HAP-1 (cell line): ENCODE measurements at regions not wholly inside any gene's neighbourhood (a gene's known extent, or its start where the extent isn't known, plus 50 kb on each side); places are given as distances from the start of the nearest gene placed in this dataset.
A peak's percentile ranks its signal among the peaks of the same experiment; 100 is the strongest.

Experiments used
- DNase-seq, 2 experiments: peaks; one replicate each; pipeline ENCODE4 v3.0.0-alpha.2; 2016 to 2020; ENCODE audit warnings: low spot score in 2 of 2
- H3K27me3 ChIP-seq: fragments of 250-450 bp; sonication (Bioruptor Pico); 2 replicates; pipeline ENCODE4 v1.5.1; 2020; ENCODE audit warnings: low read depth, mild to moderate bottlenecking, moderate library complexity
- H3K36me3 ChIP-seq: fragments of 250-450 bp; sonication (Bioruptor Pico); replicated peaks from 2 replicates; pipeline ENCODE4 v1.5.1; 2020; ENCODE audit warnings: mild to moderate bottlenecking
- H3K4me1 ChIP-seq: fragments of 250-450 bp; sonication (Bioruptor Pico); 2 replicates; pipeline ENCODE4 v1.5.1; 2020; ENCODE audit warnings: mild to moderate bottlenecking
- H3K4me3 ChIP-seq: fragments of 250-450 bp; sonication (Bioruptor Pico); 2 replicates; pipeline ENCODE4 v1.5.1; 2020; ENCODE audit warnings: mild to moderate bottlenecking, moderate library complexity
- H3K9me3 ChIP-seq: fragments of 250-450 bp; sonication (Bioruptor Pico); 2 replicates; pipeline ENCODE4 v1.5.1; 2020; ENCODE audit warnings: mild to moderate bottlenecking, moderate library complexity
- in situ Hi-C: fragments of 300-500 bp; cut with MboI; formaldehyde crosslinking; loops from 3 replicates; pipeline ENCODE4 v1.14.3; 2020; ENCODE audit warnings: low sequenced_read_pairs, inconsistent platforms, mixed read lengths

DNA sequence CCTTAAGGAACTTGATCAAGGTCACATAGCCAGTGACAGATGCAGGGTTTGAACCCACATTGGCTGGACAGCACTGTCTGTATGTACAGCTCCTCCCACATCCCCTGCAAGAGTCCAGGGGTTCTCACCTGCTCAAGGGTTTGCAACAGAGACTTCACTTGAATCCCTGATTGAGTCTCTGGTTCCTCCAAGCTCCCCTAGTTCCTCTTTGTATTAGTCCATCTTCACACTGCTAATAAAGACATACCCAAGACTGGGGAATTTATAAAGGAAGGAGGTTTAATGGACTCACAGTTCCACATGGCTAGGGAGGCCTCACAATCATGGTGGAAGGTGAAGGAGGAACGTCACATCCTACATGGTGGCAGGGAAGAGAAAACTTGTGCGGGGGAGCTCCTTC, 72.8 kb upstream of the CLDN10 start:
- Histone ChIP-seq H3K9me3 (no peaks in the 10 kb centered on the region), H3K36me3 (no peaks in the 10 kb centered on the region), H3K27me3 (no peaks in the 10 kb centered on the region), H3K4me3 (no peak overlapping the region), H3K4me1 (no peaks in the 10 kb centered on the region)
- DNase-seq, result no peak
- in situ Hi-C loops, result loop anchor here (5.0 kb wide), 1 partner anchor 287 kb away; no protein-coding TSS in a partner anchor

DNA sequence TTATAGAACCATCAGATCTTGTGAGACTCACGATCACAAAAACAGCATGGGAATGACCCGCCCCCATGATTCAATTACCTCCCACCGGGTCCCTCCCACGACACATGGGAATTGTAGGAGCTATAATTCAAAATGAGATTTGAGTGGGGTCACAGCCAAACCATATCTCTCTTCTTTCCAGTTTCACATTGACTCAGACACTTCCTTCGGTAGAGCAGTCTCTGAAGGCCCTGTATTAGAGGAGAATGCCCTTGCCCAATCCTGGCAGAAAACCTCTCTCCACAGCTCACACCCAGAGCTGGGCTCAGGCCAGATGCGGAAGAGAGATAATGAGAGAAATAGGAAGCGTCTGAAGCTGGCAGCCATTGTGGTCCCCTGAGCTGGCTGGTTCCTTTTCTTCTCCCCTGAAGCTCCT, 72.4 kb upstream of the CLDN10 start:
- no peak overlapping the region for H3K4me3 ChIP-seq
- in situ Hi-C loops, result no loop called here
- no peak for DNase-seq

DNA sequence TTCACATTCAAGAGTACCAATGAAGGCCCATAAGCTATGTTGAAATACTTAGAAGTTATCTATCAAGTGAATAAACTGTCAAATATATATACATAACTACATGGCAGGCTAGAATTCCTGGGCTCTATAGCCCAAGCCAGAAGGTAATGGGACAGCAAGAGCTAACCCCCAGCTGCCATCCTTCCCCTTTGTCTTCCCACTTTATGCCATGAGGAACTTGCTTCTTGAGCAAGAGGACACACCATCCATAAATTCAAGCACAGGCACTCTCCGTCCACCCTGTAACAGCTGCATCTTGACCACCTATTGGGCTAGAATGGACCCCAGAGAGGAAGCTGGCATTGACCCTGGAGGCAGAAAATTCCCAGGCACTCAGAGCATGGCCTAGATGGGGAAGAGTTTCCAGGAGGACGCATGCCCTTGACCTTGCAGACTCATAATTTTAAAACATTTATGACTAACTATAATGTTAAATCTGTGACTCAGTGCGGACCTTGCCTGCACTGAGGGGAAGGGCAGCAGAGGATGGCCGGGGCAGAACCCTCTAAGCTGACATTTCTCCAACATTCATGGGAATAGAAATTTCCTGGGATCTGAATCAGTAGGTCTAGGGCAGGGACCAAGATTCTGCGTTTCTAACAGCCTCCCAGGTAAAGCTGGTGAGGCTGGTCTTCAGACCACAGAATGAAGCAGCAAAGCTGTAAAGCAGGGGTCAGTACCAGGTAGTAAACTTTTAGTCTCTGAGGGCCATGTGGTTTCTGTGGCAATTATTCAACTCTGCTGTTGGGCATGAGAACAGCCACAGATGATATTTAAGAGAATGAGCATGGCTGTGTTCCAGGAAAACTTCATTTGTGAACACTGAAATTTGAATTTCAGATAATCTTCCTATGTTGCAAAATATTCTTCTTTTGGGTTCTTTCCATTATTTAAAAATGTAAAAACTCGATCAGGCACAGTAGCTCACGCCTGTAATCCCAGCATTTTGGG, 71.4 kb upstream of the CLDN10 start:
- Histone ChIP-seq H3K27me3 (no peaks in the 10 kb centered on the region), H3K4me3 (no peak overlapping the region), H3K9me3 (no peaks in the 10 kb centered on the region), H3K36me3 (no peaks in the 10 kb centered on the region), H3K4me1 (no peaks in the 10 kb centered on the region)
- in situ Hi-C loops, result no loop called here
- no peak for DNase-seq

More for the DNA sequence above, 72.4 kb upstream of the CLDN10 start:
- Histone ChIP-seq H3K27me3 (no peaks in the 10 kb centered on the region), H3K9me3 (no peaks in the 10 kb centered on the region), H3K4me1 (no peaks in the 10 kb centered on the region), H3K36me3 (no peaks in the 10 kb centered on the region)

DNA sequence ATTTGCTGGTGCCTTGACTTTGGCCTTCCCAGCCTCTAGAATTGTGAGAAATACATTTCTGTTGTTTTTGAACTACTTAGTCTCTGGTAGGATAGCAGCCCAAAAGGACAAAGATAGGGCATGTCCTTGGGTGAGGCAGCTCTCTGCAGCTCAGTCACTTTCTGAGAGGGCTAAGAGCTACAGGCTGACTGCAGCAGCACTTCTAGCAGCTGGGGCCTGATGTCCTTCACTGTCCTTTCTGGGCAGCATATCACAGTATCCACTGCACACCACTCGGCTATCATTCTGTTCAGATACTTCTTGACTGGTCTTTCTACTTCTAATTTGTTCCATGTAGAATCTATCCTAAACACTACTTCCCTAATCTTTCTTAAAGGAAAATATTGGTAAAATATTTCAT, 68.5 kb upstream of the CLDN10 start:
- DNase-seq, result no peak
- in situ Hi-C loops, result no loop called here
- no peaks in the 10 kb centered on the region for H3K36me3 ChIP-seq
- no peaks in the 10 kb centered on the region for H3K4me1 ChIP-seq
- no peak overlapping the region for H3K4me3 ChIP-seq
- no peaks in the 10 kb centered on the region for H3K27me3 ChIP-seq
- no peaks in the 10 kb centered on the region for H3K9me3 ChIP-seq

DNA sequence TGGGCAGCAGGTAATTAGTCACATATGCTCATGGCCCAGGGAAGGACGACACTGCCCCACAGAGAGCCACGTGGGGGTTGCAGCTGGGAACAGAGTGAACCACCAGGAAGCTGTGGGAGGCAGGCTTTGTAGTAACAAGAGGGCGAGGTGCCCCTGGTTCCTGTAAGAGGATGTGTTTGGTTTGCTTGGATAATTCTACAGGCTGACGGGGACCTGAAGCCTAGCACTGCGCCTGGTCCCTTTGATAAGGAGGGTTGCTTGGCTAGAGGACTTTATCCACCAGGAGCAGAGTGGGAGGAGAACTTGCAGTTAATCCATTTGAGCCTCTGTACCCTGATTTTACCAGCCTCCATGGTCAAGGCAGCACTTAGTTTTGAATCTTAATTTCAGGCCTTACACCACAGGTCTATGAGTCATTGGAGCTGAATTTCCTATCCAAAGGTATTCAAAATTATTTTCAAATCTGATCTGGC, 67.4 kb upstream of the CLDN10 start:
- Histone ChIP-seq H3K4me3 (no peak overlapping the region), H3K4me1 (no peaks in the 10 kb centered on the region), H3K9me3 (no peaks in the 10 kb centered on the region), H3K27me3 (no peaks in the 10 kb centered on the region), H3K36me3 (no peaks in the 10 kb centered on the region)
- in situ Hi-C loops, result no loop called here
- no peak for DNase-seq

DNA sequence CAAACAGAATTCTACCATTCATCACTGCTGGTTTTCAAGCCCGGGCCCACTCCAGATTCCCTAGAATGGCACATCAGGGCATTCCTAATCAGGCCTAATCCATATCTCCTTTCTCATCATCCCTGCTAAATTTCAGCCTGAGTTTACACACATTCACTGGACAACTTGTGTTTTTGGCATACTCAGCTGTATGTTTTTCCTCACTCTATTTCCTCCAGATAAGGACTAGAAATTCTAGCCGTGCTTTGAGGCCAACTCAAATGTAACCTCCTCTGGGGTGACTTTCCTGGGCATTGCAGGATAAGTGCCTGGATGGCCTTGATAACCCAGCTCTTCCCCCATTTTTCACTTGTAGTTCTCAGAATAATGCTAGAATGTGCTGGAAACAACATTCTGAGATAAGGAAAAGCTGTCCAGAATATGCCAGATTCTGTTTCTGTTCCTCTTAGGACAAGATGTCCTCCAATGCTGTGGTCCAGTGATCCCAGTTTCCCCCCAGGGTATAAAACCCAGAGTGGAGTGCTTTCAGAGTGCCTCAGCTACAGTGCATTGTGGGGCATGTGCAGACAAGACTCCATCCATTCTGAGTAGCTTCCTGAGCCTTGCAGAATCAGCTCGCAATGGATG, 66.9 kb upstream of the CLDN10 start:
- no peak for DNase-seq
- Histone ChIP-seq H3K9me3 (no peaks in the 10 kb centered on the region), H3K4me3 (no peak overlapping the region), H3K27me3 (no peaks in the 10 kb centered on the region), H3K36me3 (no peaks in the 10 kb centered on the region), H3K4me1 (no peaks in the 10 kb centered on the region)
- in situ Hi-C loops, result no loop called here

DNA sequence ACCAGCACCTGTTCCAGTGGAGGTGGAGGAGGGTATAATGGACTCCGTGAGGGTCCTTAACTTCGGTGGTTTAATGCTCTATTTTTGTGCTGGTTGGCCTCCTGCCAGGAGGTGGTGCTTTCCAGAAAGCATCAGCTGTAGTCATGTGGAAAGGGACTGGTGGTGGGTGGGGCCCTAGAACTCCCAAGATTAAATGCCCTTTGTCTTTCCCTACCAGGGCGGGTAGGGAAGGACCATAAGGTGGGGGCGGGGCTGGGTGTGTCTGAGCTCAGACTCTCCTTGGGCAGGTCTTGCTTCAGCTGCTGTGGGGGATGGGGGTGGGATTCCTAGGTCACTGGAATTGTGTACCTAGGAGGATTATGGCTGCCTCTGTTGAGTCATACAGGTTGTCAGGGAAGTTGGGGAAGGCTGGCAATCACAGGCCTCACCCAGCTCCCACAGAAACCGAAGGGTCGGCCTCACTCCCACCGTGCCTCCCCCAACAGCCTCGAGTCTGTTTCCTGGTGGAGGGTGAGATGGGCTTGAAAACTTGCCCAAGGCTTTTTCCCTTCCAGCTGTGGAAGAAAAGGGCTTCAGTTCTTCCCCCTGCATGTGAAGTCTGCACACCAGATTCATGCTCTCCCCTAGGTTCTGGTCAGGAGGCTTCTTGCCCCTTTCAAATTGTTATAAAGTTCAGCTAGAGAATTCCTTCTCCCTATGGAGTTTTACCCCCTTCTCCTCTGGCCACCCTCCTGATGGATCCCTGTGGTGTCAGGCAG, 60.3 kb upstream of the CLDN10 start:
- in situ Hi-C loops, result no loop called here
- Histone ChIP-seq H3K4me1 (no peaks in the 10 kb centered on the region), H3K36me3 (no peaks in the 10 kb centered on the region), H3K4me3 (no peak overlapping the region), H3K9me3 (no peaks in the 10 kb centered on the region), H3K27me3 (no peaks in the 10 kb centered on the region)
- DNase-seq, result peak in 1 of 2 experiments; percentile 69

DNA sequence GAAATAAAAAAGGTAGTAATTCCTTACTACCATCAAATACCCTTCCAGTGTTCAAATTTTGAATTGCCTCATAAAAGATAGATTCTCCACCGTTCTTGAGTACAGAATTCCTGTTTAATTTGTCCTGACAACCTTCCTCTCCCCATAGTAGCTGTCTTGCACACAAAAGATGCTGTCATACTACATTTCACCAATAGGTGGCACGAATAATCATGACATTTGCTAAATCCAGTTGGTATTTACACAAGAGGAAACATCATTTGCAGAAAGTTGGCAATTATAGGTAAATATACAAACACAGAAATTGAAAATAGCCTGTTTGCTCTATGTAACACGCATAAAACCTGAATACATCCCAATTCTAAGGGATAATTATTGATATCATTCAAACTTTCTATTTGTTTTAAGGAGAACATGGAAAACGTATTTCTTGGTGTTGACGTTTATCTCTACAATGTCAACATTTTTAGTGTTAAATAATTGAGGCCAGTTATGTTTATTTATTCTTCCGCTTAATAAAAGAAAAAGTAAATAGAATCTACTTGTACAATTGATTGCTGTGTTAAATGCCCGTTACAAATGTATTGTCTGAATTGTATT, 58.3 kb upstream of the CLDN10 start:
- no peaks in the 10 kb centered on the region for H3K27me3 ChIP-seq
- no peak overlapping the region for H3K4me3 ChIP-seq
- H3K36me3 ChIP-seq, result no peaks in the 10 kb centered on the region
- no peaks in the 10 kb centered on the region for H3K4me1 ChIP-seq
- in situ Hi-C loops, result no loop called here
- H3K9me3 ChIP-seq, result no peaks in the 10 kb centered on the region
- DNase-seq, result peak; percentile 54 to 58

DNA sequence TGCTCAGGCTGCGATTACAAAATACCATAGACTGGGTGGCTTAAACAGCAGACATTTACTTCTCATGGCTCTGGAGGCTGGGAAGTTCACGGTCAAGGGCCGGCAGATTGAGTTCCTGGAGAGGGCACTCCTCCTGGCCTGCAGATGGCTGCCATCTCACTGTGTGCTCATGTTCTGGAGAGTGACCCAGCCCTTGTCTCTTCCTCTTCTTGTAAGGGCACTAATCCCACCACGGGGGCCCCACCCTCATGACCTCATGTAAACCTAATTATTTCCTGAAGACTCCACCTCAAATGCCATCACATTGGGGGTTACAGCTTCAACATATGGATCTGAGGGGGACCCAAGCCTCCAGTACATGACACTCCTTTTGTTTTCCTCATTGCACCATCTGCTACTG, 56.0 kb upstream of the CLDN10 start:
- no peak for DNase-seq
- Histone ChIP-seq H3K4me1 (no peaks in the 10 kb centered on the region), H3K27me3 (no peaks in the 10 kb centered on the region), H3K9me3 (no peaks in the 10 kb centered on the region), H3K36me3 (no peaks in the 10 kb centered on the region), H3K4me3 (no peak overlapping the region)
- in situ Hi-C loops, result no loop called here

DNA sequence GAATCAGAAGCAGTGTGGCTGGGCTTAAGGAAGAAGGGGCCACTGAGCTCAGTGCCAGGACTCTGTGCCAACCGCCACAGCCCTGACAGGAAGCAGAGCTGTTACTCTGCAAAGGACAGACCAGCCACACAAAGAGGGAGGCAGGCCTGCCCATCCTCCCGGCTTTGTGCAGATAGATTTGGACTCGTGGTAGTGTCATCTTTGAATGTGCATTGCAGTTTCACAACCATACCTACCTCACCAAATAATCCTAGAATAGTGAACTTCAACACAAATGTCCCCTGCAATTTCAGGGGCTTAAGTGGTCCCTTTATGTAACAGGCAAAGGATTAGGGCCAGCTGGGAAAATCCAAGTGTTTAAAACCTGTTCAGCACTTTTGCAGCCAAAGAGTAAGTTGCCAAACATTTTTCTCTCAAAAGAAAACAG, 55.1 kb upstream of the CLDN10 start:
- Histone ChIP-seq H3K4me3 (no peak overlapping the region), H3K27me3 (no peaks in the 10 kb centered on the region), H3K9me3 (no peaks in the 10 kb centered on the region), H3K36me3 (no peaks in the 10 kb centered on the region), H3K4me1 (no peaks in the 10 kb centered on the region)
- in situ Hi-C loops, result no loop called here
- DNase-seq, result no peak

DNA sequence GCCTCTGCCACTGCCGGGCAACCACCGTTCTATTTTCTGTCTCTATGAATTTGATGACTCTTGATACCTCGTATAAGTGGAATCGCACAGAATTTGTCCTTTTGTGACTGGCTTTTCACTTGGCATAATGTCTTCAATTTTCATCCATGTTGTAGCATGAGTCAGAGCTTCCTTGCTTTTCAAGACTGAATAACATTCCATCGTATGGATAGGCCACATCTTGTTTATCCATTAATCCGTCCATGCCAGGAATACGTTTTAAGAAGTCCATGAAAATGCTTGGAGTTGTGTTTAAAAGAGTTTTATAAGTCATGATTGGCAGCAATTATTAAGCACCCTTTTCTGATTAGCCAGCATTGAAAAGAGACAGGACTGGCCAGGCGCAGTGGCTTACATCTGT, 53.6 kb upstream of the CLDN10 start:
- Histone ChIP-seq H3K4me1 (no peaks in the 10 kb centered on the region), H3K9me3 (no peaks in the 10 kb centered on the region), H3K4me3 (no peak overlapping the region), H3K27me3 (no peaks in the 10 kb centered on the region), H3K36me3 (no peaks in the 10 kb centered on the region)
- DNase-seq, result no peak
- in situ Hi-C loops, result no loop called here

DNA sequence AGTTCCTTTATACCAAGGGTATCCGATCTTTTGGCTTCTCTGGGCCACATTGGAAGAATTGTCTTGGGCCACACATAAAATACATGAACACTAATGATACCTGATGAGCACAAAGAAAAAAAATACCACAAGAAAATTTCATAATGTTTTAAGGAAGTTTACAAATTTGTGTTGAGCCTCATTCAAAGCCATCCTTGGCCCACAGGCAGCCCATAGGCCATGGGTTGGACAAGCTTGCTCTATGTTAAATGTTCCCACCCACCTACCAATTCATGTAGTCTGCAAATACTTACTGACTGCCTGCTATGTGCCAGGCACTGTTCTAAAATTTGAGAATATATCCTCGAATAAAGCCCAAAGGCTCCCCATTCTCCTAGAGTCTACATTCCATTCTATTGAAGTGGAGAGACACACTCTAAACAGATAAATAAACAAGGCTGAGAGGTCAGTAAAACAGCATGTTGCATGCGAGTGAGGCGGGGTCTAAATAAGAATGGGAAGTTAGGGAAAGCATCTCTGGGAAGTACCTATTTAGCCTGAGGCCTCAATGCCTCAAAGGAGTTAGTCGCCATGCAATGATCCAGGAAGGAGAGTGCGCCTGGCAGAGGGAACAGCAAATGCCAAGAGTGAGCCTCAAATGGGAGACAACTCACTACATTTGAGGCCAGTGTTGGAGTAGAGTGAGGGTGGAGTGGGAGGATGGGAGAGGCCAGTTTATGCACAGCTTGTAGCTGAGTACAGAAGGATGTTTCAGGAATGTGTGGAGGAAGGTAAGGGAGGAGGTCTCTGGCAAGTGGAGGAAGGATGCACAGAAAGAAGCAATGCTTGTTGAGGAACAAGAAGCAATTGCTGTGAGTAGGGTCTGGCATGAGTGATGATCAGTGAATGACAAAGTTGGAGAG, 52.5 kb upstream of the CLDN10 start:
- Histone ChIP-seq H3K4me1 (no peaks in the 10 kb centered on the region), H3K9me3 (no peaks in the 10 kb centered on the region), H3K27me3 (no peaks in the 10 kb centered on the region), H3K4me3 (no peak overlapping the region), H3K36me3 (no peaks in the 10 kb centered on the region)
- DNase-seq, result no peak
- in situ Hi-C loops, result no loop called here

DNA sequence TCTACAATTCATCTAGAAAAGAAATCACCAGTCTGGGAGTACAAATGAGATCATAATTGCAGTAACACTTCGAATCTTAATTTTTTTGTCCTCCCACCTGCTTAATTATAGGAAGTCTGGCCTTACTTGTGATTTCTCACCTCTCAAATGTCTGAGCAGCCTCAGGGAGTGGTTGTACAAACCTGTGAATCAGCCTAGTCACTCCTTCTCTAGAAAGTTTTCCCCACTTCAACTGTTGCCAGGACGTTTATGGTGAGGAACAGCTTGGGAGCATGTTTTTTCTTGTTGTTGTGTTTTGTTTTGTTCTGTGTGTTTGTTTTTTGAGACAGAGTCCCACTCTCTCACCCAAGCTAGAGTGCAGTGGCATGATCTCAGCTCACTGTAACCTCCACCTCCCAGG, 50.3 kb upstream of the CLDN10 start:
- Histone ChIP-seq H3K36me3 (no peaks in the 10 kb centered on the region), H3K9me3 (no peaks in the 10 kb centered on the region), H3K27me3 (no peaks in the 10 kb centered on the region), H3K4me3 (no peak overlapping the region), H3K4me1 (no peaks in the 10 kb centered on the region)
- in situ Hi-C loops, result no loop called here
- DNase-seq, result no peak
